K562 (cell line): ENCODE measurements at regions not wholly inside any gene's neighbourhood (a gene's known extent, or its start where the extent isn't known, plus 50 kb on each side); places are given as distances from the start of the nearest gene placed in this dataset.
"Not testable (repeated sequence)": the region's sequence is repeated elsewhere in the genome, so short reads cannot be mapped to it uniquely, and the experiment has no call there.

Source experiments
- ARID1B ChIP-seq: fragments of 450-650 bp; IDR thresholded peaks from 2 replicates; pipeline ENCODE4 v1.6.1; 2016; ENCODE audit warnings: antibody characterized with exemption, mild to moderate bottlenecking, inconsistent platforms
- ARID2 ChIP-seq: fragments of 450-650 bp; IDR thresholded peaks from 2 replicates; pipeline ENCODE4 v1.6.1; 2017; ENCODE audit warnings: antibody characterized with exemption, mild to moderate bottlenecking
- BRD9 ChIP-seq: fragments of 450-650 bp; IDR thresholded peaks from 2 replicates; pipeline ENCODE4 v1.6.1; 2018; ENCODE audit warnings: low read depth; ENCODE audit not compliant: partially characterized antibody
- C11orf30 ChIP-seq: fragments of 450-650 bp; IDR thresholded peaks from 2 replicates; pipeline ENCODE4 v1.6.1; 2016; ENCODE audit warnings: low read depth, mild to moderate bottlenecking
- CC2D1A ChIP-seq: fragments of 450-650 bp; IDR thresholded peaks from 2 replicates; pipeline ENCODE4 v1.6.1; 2017; ENCODE audit warnings: mild to moderate bottlenecking
- CTBP1 ChIP-seq: fragments of 450-650 bp; IDR thresholded peaks from 2 replicates; pipeline ENCODE4 v1.6.1; 2016; ENCODE audit warnings: borderline replicate concordance
- DMBX1 ChIP-seq: fragments of 250-450 bp; sonication (Bioruptor Pico); IDR thresholded peaks from 2 replicates; pipeline ENCODE4 v1.8.0; 2022; ENCODE audit warnings: inconsistent platforms, mild to moderate bottlenecking, moderate library complexity, borderline replicate concordance
- HDAC1 ChIP-seq, 2 experiments: fragments of 450-650 bp; IDR thresholded peaks; 2 replicates each; pipeline ENCODE4 v1.6.1; 2016 to 2017; ENCODE audit warnings: inconsistent platforms in 1 of 2, mild to moderate bottlenecking in 1 of 2, moderate library complexity in 1 of 2
- HLTF ChIP-seq: fragments of 450-650 bp; IDR thresholded peaks from 2 replicates; pipeline ENCODE4 v1.6.1; 2016
- KDM1A ChIP-seq, 2 experiments: fragments of 450-650 bp; IDR thresholded peaks; 2 replicates each; pipeline ENCODE4 v1.6.1; 2016; ENCODE audit warnings: mild to moderate bottlenecking in 2 of 2
- KLF16 ChIP-seq: IDR thresholded peaks from 2 replicates; pipeline ENCODE4 v1.6.1; 2016; ENCODE audit warnings: antibody characterized with exemption
- MAFF ChIP-seq: IDR thresholded peaks from 2 replicates; pipeline ENCODE4 v1.6.1; 2012; ENCODE audit warnings: low read length, improper control_type of control experiment
- NCOA2 ChIP-seq, 2 experiments: fragments of 450-650 bp; IDR thresholded peaks; 2 replicates each; pipeline ENCODE4 v1.6.1; 2018; ENCODE audit warnings: mild to moderate bottlenecking in 2 of 2, moderate library complexity in 1 of 2; ENCODE audit not compliant: partially characterized antibody in 2 of 2
- NUFIP1 ChIP-seq: fragments of 450-650 bp; IDR thresholded peaks from 2 replicates; pipeline ENCODE4 v1.6.1; 2018; ENCODE audit not compliant: partially characterized antibody
- PKNOX1 ChIP-seq: fragments of 450-650 bp; IDR thresholded peaks from 2 replicates; pipeline ENCODE4 v1.6.1; 2016
- RNF2 ChIP-seq: sonication (generic); IDR thresholded peaks from 2 replicates; pipeline ENCODE4 v1.6.1; 2016
- SMAD4 ChIP-seq: fragments of 250-450 bp; sonication (Bioruptor Pico); conservative IDR thresholded peaks from 2 replicates; pipeline ENCODE4 v1.8.0; 2021; ENCODE audit warnings: inconsistent platforms, mild to moderate bottlenecking, moderate library complexity
- SOX6 ChIP-seq: fragments of 450-650 bp; IDR thresholded peaks from 2 replicates; pipeline ENCODE4 v1.6.1; 2014; ENCODE audit warnings: mild to moderate bottlenecking
- TAL1 ChIP-seq: fragments of 450-650 bp; IDR thresholded peaks from 2 replicates; pipeline ENCODE4 v1.6.1; 2016; ENCODE audit warnings: mild to moderate bottlenecking
- TARDBP ChIP-seq: fragments of 450-650 bp; IDR thresholded peaks from 2 replicates; pipeline ENCODE4 v1.6.1; 2016
- ZEB2 ChIP-seq: fragments of 450-650 bp; IDR thresholded peaks from 2 replicates; pipeline ENCODE4 v1.6.1; 2016
- TF ChIP-seq, protein P1 (sequence below), 2 experiments: fragments of 450-650 bp; IDR thresholded peaks; 2 replicates each; pipeline ENCODE4 v1.6.1; 2018; ENCODE audit warnings: mild to moderate bottlenecking in 2 of 2, low read depth in 1 of 2; ENCODE audit not compliant: partially characterized antibody in 2 of 2
- TF ChIP-seq, protein P2 (sequence below), 2 experiments: fragments of 450-650 bp in 1 of 2; sonication (generic) in 1 of 2; formaldehyde crosslinking in 1 of 2; IDR thresholded peaks in 1 of 2; conservative IDR thresholded peaks in 1 of 2; 2 replicates each; pipeline versions ENCODE4 v1.6.1 to v1.8.1; 2016 to 2023; ENCODE audit warnings: mild to moderate bottlenecking in 2 of 2, moderate library complexity in 2 of 2, inconsistent platforms in 1 of 2, missing genetic modification reagents in 1 of 2

DNA sequence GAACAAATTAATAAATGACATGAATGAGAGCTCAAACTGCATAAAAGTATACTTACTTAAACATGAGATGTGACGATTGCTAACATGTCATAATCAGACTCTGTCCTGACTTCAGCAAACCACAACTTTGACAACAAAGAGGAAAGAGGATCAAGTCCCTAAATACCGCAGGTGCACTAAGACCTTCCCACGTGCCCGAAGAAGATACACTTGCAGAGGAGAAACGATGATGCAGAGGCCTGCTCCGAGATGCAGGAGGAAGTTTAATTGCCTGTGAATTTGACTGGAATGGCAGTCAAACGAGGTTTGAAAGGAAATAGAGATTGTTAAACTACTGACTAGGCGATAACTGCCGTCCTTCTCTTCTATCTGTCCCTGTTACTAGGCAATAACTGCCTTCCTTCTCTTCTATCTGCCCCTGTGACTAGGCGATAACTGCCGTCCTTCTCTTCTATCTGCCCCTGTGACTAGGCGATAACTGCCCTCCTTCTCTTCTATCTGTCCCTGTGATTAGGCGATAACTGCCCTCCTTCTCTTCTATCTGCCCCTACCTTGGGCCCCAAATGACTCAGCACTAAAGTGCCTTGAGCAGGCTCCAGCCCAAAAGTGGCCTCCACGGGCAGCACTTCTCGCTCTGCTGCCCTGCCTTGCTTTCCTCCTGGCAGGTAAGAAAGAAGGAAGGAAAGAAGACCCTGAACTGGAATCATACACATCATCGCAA is 2226.0 kb upstream of the DEFB115 start (continued):
- TF ChIP-seq, protein P1, sequence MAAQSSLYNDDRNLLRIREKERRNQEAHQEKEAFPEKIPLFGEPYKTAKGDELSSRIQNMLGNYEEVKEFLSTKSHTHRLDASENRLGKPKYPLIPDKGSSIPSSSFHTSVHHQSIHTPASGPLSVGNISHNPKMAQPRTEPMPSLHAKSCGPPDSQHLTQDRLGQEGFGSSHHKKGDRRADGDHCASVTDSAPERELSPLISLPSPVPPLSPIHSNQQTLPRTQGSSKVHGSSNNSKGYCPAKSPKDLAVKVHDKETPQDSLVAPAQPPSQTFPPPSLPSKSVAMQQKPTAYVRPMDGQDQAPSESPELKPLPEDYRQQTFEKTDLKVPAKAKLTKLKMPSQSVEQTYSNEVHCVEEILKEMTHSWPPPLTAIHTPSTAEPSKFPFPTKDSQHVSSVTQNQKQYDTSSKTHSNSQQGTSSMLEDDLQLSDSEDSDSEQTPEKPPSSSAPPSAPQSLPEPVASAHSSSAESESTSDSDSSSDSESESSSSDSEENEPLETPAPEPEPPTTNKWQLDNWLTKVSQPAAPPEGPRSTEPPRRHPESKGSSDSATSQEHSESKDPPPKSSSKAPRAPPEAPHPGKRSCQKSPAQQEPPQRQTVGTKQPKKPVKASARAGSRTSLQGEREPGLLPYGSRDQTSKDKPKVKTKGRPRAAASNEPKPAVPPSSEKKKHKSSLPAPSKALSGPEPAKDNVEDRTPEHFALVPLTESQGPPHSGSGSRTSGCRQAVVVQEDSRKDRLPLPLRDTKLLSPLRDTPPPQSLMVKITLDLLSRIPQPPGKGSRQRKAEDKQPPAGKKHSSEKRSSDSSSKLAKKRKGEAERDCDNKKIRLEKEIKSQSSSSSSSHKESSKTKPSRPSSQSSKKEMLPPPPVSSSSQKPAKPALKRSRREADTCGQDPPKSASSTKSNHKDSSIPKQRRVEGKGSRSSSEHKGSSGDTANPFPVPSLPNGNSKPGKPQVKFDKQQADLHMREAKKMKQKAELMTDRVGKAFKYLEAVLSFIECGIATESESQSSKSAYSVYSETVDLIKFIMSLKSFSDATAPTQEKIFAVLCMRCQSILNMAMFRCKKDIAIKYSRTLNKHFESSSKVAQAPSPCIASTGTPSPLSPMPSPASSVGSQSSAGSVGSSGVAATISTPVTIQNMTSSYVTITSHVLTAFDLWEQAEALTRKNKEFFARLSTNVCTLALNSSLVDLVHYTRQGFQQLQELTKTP (IDR thresholded peaks at IDR 0.05; ENCODE audit: low read depth in 1 of 2, partially characterized antibody in 2 of 2) = peak; percentile 62 to 79
- peak; percentile 99 for TF ChIP-seq ARID1B
- TF ChIP-seq CTBP1 = peak; percentile 93
- peak; percentile 43; the same call in 1 of the 2 replicates for TF ChIP-seq DMBX1 (CRISPR knock-in tag)
- TF ChIP-seq C11orf30 = peak; percentile 91
- TF ChIP-seq KLF16 = peak; percentile 83
- peak; percentile 62 for TF ChIP-seq NUFIP1
- TF ChIP-seq BRD9 = peak; percentile 52
- TF ChIP-seq HLTF = peak; percentile 65; the same call in 1 of the 2 replicates
- peak; percentile 60 to 69 for TF ChIP-seq NCOA2 (IDR thresholded peaks at IDR 0.05; ENCODE audit: partially characterized antibody in 2 of 2)
- peak; percentile 86 for TF ChIP-seq ZEB2
- TF ChIP-seq CC2D1A = peak; percentile 96
- TF ChIP-seq KDM1A (IDR thresholded peaks at IDR 0.05) = peak; percentile 92 to 95
- TF ChIP-seq PKNOX1 = peak; percentile 60
- TF ChIP-seq SOX6 = peak; percentile 95
- TF ChIP-seq TAL1 = peak; percentile 98
- TF ChIP-seq, protein P2, sequence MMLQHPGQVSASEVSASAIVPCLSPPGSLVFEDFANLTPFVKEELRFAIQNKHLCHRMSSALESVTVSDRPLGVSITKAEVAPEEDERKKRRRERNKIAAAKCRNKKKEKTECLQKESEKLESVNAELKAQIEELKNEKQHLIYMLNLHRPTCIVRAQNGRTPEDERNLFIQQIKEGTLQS (IDR thresholded peaks at IDR 0.05) = peak; percentile 61
- TF ChIP-seq, protein P2 (CRISPR knock-in tag; conservative IDR thresholded peaks at IDR 0.05) = not testable (repeated sequence)
- peak; percentile 67 for TF ChIP-seq MAFF
- TF ChIP-seq HDAC1 (IDR thresholded peaks at IDR 0.05) = peak; percentile 30 to 91; a peak in 2 of 4 replicates
- TF ChIP-seq TARDBP = peak; percentile 81
- TF ChIP-seq RNF2 = peak; percentile 47
- TF ChIP-seq ARID2 = 0 out of 2 replicates have a peak, but pooled peaks have one; percentile 9
- TF ChIP-seq SMAD4 = peak; percentile 56; the same call in 1 of the 2 replicates
